ENCODE measurements at regions not wholly inside any gene's neighbourhood (a gene's known extent, or its start where the extent isn't known, plus 50 kb on each side); places are given as distances from the start of the nearest gene placed in this dataset.

DNA sequence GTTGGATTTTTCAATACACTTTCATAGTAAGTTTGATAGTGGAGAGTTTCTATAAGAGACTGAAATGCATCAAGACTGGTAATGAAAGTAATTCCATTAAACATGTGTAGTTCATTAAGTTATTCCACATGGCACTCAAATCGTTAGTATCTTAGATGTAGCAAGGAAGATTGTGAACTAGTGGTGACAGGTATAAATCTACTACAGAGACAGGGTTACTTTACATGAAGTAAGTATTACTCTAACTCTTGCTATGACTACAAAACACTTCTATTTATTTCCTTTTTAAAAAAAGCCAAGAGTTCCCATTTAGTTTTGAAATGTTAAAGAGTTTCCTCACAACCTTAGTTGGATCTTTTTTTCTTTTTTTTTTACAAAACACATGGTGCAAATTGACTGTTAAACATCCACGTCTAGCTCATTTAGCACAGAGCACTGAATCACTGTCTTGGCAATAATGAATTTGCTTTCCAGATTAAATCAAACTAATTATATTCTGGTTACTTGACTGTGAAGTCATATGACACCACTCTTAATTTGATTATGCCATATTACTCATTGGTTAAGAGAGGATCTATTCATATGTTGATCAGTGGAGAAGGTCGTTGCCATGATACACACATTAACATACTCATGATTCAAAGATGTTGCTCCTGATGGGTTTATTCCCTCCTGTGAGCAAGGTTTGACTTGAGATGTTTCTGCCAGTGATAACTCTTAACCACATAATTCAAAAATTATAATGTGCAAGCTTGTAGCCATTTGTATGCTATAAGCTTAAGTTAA is 644.8 kb downstream of the EFNA5 start:
- no peaks in the 10 kb centered on the region for H4K20me1 ChIP-seq (ENCODE audit: control insufficient read depth, insufficient read depth, low read length, poor library complexity, severe bottlenecking)
- Mint-ChIP-seq H3K27me3 (no peaks in the 10 kb centered on the region), H3K4me3 (no peak overlapping the region), H3K27ac (no peak overlapping the region), H3K4me1 (no peaks in the 10 kb centered on the region), H3K9me3 (ENCODE audit: insufficient read depth) (peaks cover 4% of the 10 kb centered on the region)
- no peak overlapping the region for H3K4me3 ChIP-seq (ENCODE audit: control extremely low read depth in 1 of 5, extremely low read depth in 1 of 5, insufficient read depth in 1 of 5, low read depth in 2 of 5, low read length in 4 of 5)
- H2AFZ ChIP-seq (ENCODE audit: insufficient read depth, low read depth, low read length, poor library complexity, severe bottlenecking) = no peak overlapping the region
- H3K27ac ChIP-seq (ENCODE audit: low read length in 2 of 2) = no peak overlapping the region
- H3K4me2 ChIP-seq (replicated peaks; ENCODE audit: low read depth, low read length, poor library complexity, severe bottlenecking) = no peak overlapping the region
- ChIA-PET CTCF (no interaction called here), POLR2A (no interaction called here)
- no peaks in the 10 kb centered on the region for H3K4me1 ChIP-seq (ENCODE audit: control insufficient read depth in 2 of 2, insufficient read depth in 2 of 2, low read length in 2 of 2)
- intact Hi-C loops (cut with micrococcal nuclease) = no loop called here
- no peak for DNase-seq
- no peaks in the 10 kb centered on the region for H3K36me3 ChIP-seq (replicated peaks in 1 of 2; ENCODE audit: control extremely low read depth in 1 of 2, control insufficient read depth in 1 of 2, extremely low read depth in 1 of 2, insufficient read depth in 2 of 2, low read length in 1 of 2)
- H3K27me3 ChIP-seq (replicated peaks in 1 of 4; ENCODE audit: control extremely low read depth in 1 of 4, control insufficient read depth in 3 of 4, insufficient read depth in 4 of 4, low read length in 3 of 4) = no peaks in the 10 kb centered on the region
- H3K9ac ChIP-seq (ENCODE audit: low read length) = no peak overlapping the region
- no CpG with 5 or more reads among the region's 3 CpGs for WGBS (ENCODE audit: insufficient coverage)
- TF ChIP-seq, protein P1, sequence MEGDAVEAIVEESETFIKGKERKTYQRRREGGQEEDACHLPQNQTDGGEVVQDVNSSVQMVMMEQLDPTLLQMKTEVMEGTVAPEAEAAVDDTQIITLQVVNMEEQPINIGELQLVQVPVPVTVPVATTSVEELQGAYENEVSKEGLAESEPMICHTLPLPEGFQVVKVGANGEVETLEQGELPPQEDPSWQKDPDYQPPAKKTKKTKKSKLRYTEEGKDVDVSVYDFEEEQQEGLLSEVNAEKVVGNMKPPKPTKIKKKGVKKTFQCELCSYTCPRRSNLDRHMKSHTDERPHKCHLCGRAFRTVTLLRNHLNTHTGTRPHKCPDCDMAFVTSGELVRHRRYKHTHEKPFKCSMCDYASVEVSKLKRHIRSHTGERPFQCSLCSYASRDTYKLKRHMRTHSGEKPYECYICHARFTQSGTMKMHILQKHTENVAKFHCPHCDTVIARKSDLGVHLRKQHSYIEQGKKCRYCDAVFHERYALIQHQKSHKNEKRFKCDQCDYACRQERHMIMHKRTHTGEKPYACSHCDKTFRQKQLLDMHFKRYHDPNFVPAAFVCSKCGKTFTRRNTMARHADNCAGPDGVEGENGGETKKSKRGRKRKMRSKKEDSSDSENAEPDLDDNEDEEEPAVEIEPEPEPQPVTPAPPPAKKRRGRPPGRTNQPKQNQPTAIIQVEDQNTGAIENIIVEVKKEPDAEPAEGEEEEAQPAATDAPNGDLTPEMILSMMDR (IDR thresholded peaks at IDR 0.05) = no peak
- TF ChIP-seq EZH2 (IDR thresholded peaks at IDR 0.05; ENCODE audit: borderline replicate concordance, insufficient read depth, low read depth, low read length, poor library complexity, severe bottlenecking) = no peak
- no peaks in the 10 kb centered on the region for H3K79me2 ChIP-seq (ENCODE audit: control insufficient read depth, insufficient read depth, low read length)
- no peaks in the 10 kb centered on the region for H3K9me3 ChIP-seq (ENCODE audit: control extremely low read depth in 1 of 3, control insufficient read depth in 2 of 3, insufficient read depth in 1 of 3, low read length in 2 of 3)
- no peak for ATAC-seq (ENCODE audit: low read depth)

DNA sequence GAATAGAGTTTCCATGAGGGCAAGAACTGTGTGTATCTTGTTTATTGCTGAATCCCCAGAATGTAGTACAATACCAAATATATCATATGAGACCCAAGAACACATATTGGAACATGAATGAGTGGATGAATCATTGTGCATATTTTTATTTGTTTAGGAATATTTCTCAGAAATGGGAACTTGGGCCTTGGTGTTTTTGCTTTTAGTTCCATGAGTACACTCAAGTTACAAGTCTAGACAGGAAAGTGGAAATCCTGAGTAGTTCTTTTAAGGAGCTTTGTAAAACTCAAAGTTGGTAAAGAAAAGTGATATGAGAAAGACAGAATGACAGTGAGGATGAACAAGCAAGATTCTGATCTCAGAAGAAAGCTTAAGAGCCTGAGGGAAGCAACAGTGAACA is 647.0 kb downstream of the EFNA5 start:
- ATAC-seq (ENCODE audit: low read depth) = no peak

More for the DNA sequence above, 647.0 kb downstream of the EFNA5 start:
- Histone ChIP-seq H3K9me3 (ENCODE audit: control extremely low read depth in 1 of 3, control insufficient read depth in 2 of 3, insufficient read depth in 1 of 3, low read length in 2 of 3) (peaks cover 0 to 3% (median 0%) of the 10 kb centered on the region in 3 donors), H3K27me3 (replicated peaks in 1 of 4; ENCODE audit: control extremely low read depth in 1 of 4, control insufficient read depth in 3 of 4, insufficient read depth in 4 of 4, low read length in 3 of 4) (no peaks in the 10 kb centered on the region), H4K20me1 (ENCODE audit: control insufficient read depth, insufficient read depth, low read length, poor library complexity, severe bottlenecking) (no peaks in the 10 kb centered on the region), H3K4me1 (ENCODE audit: control insufficient read depth in 2 of 2, insufficient read depth in 2 of 2, low read length in 2 of 2) (no peaks in the 10 kb centered on the region), H3K79me2 (ENCODE audit: control insufficient read depth, insufficient read depth, low read length) (no peaks in the 10 kb centered on the region), H3K27ac (ENCODE audit: low read length in 2 of 2) (no peak overlapping the region), H3K4me2 (replicated peaks; ENCODE audit: low read depth, low read length, poor library complexity, severe bottlenecking) (no peak overlapping the region), H3K4me3 (ENCODE audit: control extremely low read depth in 1 of 5, extremely low read depth in 1 of 5, insufficient read depth in 1 of 5, low read depth in 2 of 5, low read length in 4 of 5) (no peak overlapping the region), H2AFZ (ENCODE audit: insufficient read depth, low read depth, low read length, poor library complexity, severe bottlenecking) (no peak overlapping the region), H3K9ac (ENCODE audit: low read length) (no peak overlapping the region), H3K36me3 (replicated peaks in 1 of 2; ENCODE audit: control extremely low read depth in 1 of 2, control insufficient read depth in 1 of 2, extremely low read depth in 1 of 2, insufficient read depth in 2 of 2, low read length in 1 of 2) (no peaks in the 10 kb centered on the region)
- intact Hi-C loops (cut with micrococcal nuclease) = no loop called here
- no peak for DNase-seq
- POLR2A ChIA-PET = no interaction called here
- H3K4me3 Mint-ChIP-seq = no peak overlapping the region
- no peak overlapping the region for H3K27ac Mint-ChIP-seq
- CTCF ChIA-PET = no interaction called here
- H3K27me3 Mint-ChIP-seq = no peaks in the 10 kb centered on the region
- peaks cover 4% of the 10 kb centered on the region for H3K9me3 Mint-ChIP-seq (ENCODE audit: insufficient read depth)
- no peaks in the 10 kb centered on the region for H3K4me1 Mint-ChIP-seq
- TF ChIP-seq, protein P1 (IDR thresholded peaks at IDR 0.05) = no peak
- no peak for TF ChIP-seq EZH2 (IDR thresholded peaks at IDR 0.05; ENCODE audit: borderline replicate concordance, insufficient read depth, low read depth, low read length, poor library complexity, severe bottlenecking)
